Stimulated activated effector memory CD8-positive, alpha-beta T cell treated with anti-CD3 and anti-CD28 coated beads, Interleukin-12 subunit alpha, Interleukin-12 subunit beta, amount 100 ng/mL, for 72 hours (primary cell): ENCODE measurements at regions not wholly inside any gene's neighbourhood (a gene's known extent, or its start where the extent isn't known, plus 50 kb on each side); places are given as distances from the start of the nearest gene placed in this dataset.
A peak's percentile ranks its signal among the peaks of the same experiment; 100 is the strongest.
"Not testable (repeated sequence)": the region's sequence is repeated elsewhere in the genome, so short reads cannot be mapped to it uniquely, and the experiment has no call there.

Source experiments
- ATAC-seq: fragments of 150-1000 bp; cut with Tn5 transposase; 2 replicates; pipeline ENCODE4 v1.10.0; 2021
- DNase-seq, 2 donors: peaks; one replicate each; pipeline ENCODE4 v3.0.0; 2021 to 2022; ENCODE audit warnings: low spot score in 2 of 2
- H3K27ac Mint-ChIP-seq: one replicate; pipeline ENCODE4 v1.8.0; 2022; ENCODE audit warnings: mild to moderate bottlenecking, mixed read lengths
- H3K36me3 Mint-ChIP-seq: one replicate; pipeline ENCODE4 v1.8.0; 2022; ENCODE audit warnings: mild to moderate bottlenecking, mixed read lengths
- H3K4me1 Mint-ChIP-seq: one replicate; pipeline ENCODE4 v1.8.0; 2022; ENCODE audit warnings: mixed read lengths
- H3K4me3 Mint-ChIP-seq: one replicate; pipeline ENCODE4 v1.8.0; 2022; ENCODE audit warnings: mild to moderate bottlenecking, mixed read lengths
- H3K9me3 Mint-ChIP-seq: one replicate; pipeline ENCODE4 v1.8.0; 2022; ENCODE audit warnings: mixed read lengths

DNA sequence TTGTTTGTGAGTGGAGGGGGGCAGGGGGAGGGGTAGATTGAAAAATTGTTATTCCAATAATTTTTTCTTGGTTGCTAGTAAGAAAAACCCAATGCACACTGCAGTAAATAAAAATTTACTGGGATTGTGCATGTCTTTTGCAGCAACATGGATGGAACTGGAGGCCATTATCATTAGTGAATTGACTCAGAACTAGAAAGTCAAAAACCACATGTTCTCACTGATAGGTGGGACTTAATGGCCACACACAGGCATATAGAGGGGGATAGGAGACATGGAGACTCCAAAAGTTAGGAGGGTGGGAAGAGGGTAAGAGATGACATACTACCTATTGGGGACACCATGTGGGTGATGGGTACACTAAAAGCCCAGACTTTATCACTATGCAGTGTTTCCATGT, 67.2 kb downstream of the BUB3 start:
- no peak for ATAC-seq
- no peaks in the 10 kb centered on the region for H3K9me3 Mint-ChIP-seq

GRCh38 chr10:123222832-123223231, 68.6 kb downstream of the BUB3 start:
- Mint-ChIP-seq H3K4me3 (no peak overlapping the region), H3K9me3 (no peaks in the 10 kb centered on the region), H3K36me3 (no peaks in the 10 kb centered on the region), H3K27ac (no peak overlapping the region), H3K4me1 (peaks cover 5% of the 10 kb centered on the region)
- ATAC-seq (no peak), DNase-seq (no peak)

More for the DNA sequence above, 67.2 kb downstream of the BUB3 start:
- H3K4me3 Mint-ChIP-seq: no peak overlapping the region
- peaks cover 5% of the 10 kb centered on the region for H3K4me1 Mint-ChIP-seq
- H3K27ac Mint-ChIP-seq: no peak overlapping the region
- H3K36me3 Mint-ChIP-seq: no peaks in the 10 kb centered on the region
- no peak for DNase-seq

GRCh38 chr10:123227706-123228105, 73.5 kb downstream of the BUB3 start:
- no peak overlapping the region for H3K27ac Mint-ChIP-seq
- H3K36me3 Mint-ChIP-seq: peaks cover 5% of the 10 kb centered on the region
- ATAC-seq: no peak
- H3K4me3 Mint-ChIP-seq: no peak overlapping the region
- H3K9me3 Mint-ChIP-seq: peaks cover 5% of the 10 kb centered on the region
- peaks cover 5% of the 10 kb centered on the region for H3K4me1 Mint-ChIP-seq
- DNase-seq: no peak

GRCh38 chr10:123229927-123230630, 75.9 kb downstream of the BUB3 start:
- Mint-ChIP-seq H3K36me3 (peaks cover 5% of the 10 kb centered on the region), H3K4me1 (no peaks in the 10 kb centered on the region), H3K9me3 (peaks cover 9% of the 10 kb centered on the region), H3K27ac (no peak overlapping the region), H3K4me3 (no peak overlapping the region)
- DNase-seq (no peak), ATAC-seq (no peak)

DNA sequence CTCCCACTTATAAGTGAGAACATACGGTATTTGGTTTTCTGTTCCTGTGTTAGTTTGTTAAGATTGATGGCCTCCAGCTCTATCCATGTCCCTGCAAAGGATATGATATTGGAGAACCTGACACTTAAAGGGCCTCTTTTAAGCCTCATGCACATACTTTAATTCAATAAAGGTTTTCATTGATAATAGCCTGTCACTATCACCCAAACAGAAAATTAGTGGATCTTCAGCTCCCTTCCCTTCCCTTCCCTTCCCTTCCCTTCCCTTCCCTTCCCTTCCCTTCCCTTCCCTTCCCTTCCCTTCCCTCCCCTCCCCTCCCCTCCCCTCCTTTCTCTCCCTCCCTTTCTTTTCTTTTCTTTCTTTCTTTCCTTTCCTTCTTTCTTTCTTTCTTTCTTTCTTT, 78.7 kb downstream of the BUB3 start:
- not testable (repeated sequence) for H3K4me1 Mint-ChIP-seq, ATAC-seq, H3K27ac Mint-ChIP-seq, H3K36me3 Mint-ChIP-seq, H3K4me3 Mint-ChIP-seq, DNase-seq
- peaks cover 13% of the 10 kb centered on the region for H3K9me3 Mint-ChIP-seq

DNA sequence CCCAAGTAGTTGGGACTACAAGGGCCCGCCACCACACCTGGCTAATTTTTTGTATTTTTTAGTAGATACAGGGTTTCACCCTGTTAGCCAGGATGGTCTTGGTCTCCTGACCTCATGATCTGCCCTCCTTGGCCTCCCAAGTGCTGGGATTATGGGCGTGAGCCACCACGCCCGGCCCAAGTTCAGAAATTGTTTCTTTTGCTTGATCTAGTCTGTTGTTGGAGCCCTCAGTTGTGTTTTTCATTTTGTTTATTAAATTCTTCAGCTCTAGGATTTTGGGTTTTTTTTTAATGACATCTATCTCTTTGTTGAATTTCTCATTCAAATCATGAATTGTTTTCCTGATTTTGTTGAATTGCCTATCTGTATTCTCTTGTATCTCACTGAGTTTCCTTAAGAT, 80.8 kb downstream of the BUB3 start:
- H3K4me1 Mint-ChIP-seq, H3K4me3 Mint-ChIP-seq, DNase-seq, H3K27ac Mint-ChIP-seq, ATAC-seq, H3K36me3 Mint-ChIP-seq: not testable (repeated sequence)
- peaks cover 13% of the 10 kb centered on the region for H3K9me3 Mint-ChIP-seq

GRCh38 chr10:123236126-123236525, 81.9 kb downstream of the BUB3 start:
- H3K36me3 Mint-ChIP-seq: peaks cover 5% of the 10 kb centered on the region
- H3K27ac Mint-ChIP-seq: no peak overlapping the region
- peaks cover 13% of the 10 kb centered on the region for H3K9me3 Mint-ChIP-seq
- peaks cover 10% of the 10 kb centered on the region for H3K4me1 Mint-ChIP-seq
- ATAC-seq (no peak), DNase-seq (no peak)
- H3K4me3 Mint-ChIP-seq: no peak overlapping the region

DNA sequence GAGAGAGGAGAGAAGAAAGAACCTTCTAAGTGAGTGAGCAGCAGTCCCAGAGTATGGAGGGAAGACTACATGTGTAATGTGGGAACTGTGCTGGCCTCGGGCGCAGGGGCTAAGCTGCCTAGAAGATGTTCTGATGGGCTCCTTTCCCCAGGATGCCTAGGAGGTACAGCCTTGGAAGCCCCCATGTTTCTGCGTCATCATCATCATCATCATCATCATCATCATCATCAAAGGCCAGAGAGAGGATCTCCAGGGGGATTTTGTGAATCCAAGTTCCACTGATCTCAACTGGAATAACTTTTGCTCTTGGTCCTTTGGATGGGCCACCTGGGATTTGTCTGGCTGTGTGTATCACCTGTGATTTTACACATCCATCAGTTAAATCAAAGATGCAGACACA, 86.0 kb downstream of the BUB3 start:
- Mint-ChIP-seq H3K9me3 (peaks cover 2% of the 10 kb centered on the region), H3K4me1 (peaks cover 20% of the 10 kb centered on the region), H3K27ac (no peak overlapping the region), H3K4me3 (no peak overlapping the region), H3K36me3 (no peaks in the 10 kb centered on the region)
- DNase-seq (no peak), ATAC-seq (no peak)

- no peak overlapping the region for H3K4me3 Mint-ChIP-seq
- peaks cover 20% of the 10 kb centered on the region for H3K4me1 Mint-ChIP-seq
- no peak for DNase-seq
- no peaks in the 10 kb centered on the region for H3K36me3 Mint-ChIP-seq
- H3K9me3 Mint-ChIP-seq: no peaks in the 10 kb centered on the region
- H3K27ac Mint-ChIP-seq: peak overlapping the region; percentile 89
- ATAC-seq: no peak
These were observed 86.6 kb downstream of the BUB3 start for GRCh38 chr10:123240776-123241175.

- ATAC-seq: peak; percentile 71
- Mint-ChIP-seq H3K9me3 (no peaks in the 10 kb centered on the region), H3K36me3 (no peaks in the 10 kb centered on the region), H3K4me1 (peaks cover 20% of the 10 kb centered on the region), H3K27ac (peak overlapping the region; percentile 89), H3K4me3 (peak overlapping the region; percentile 7)
- DNase-seq: peak in 1 of 2 donors; percentile 52
These were observed 87.4 kb downstream of the BUB3 start for GRCh38 chr10:123241391-123242141.

GRCh38 chr10:123244747-123245146, 90.5 kb downstream of the BUB3 start:
- no peak overlapping the region for H3K4me3 Mint-ChIP-seq
- no peak for ATAC-seq
- peaks cover 20% of the 10 kb centered on the region for H3K4me1 Mint-ChIP-seq
- H3K9me3 Mint-ChIP-seq: no peaks in the 10 kb centered on the region
- DNase-seq: no peak
- H3K36me3 Mint-ChIP-seq: no peaks in the 10 kb centered on the region
- H3K27ac Mint-ChIP-seq: no peak overlapping the region

DNA sequence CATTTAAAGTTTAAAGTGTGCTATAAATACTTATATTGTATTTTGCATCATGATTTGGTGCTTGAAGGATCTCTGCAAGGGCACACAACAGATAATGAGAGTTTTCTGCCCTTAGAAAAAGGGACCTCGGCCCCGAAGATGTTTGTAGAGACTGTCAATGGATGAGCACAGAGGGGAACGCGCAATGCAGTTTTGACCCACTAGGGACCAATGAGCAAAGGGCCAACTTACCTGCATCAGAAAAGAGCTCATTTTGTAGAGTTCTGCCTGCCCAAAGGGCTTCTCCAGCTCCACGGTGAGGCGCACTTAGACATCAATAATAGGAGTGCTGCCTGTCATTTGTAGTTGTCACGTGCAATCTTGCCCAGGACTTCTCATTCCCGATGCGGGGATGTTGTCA, 91.1 kb downstream of the BUB3 start:
- Mint-ChIP-seq H3K4me1 (peaks cover 16% of the 10 kb centered on the region), H3K9me3 (no peaks in the 10 kb centered on the region), H3K36me3 (no peaks in the 10 kb centered on the region), H3K4me3 (no peak overlapping the region), H3K27ac (no peak overlapping the region)
- DNase-seq (no peak), ATAC-seq (no peak)

- ATAC-seq: no peak
- no peaks in the 10 kb centered on the region for H3K36me3 Mint-ChIP-seq
- H3K27ac Mint-ChIP-seq: no peak overlapping the region
- H3K9me3 Mint-ChIP-seq: no peaks in the 10 kb centered on the region
- DNase-seq: no peak
- H3K4me1 Mint-ChIP-seq: no peaks in the 10 kb centered on the region
- H3K4me3 Mint-ChIP-seq: no peak overlapping the region
These were observed 95.7 kb downstream of the BUB3 start for GRCh38 chr10:123249894-123250293.

GRCh38 chr10:123250640-123251039, 96.4 kb downstream of the BUB3 start:
- H3K9me3 Mint-ChIP-seq: no peaks in the 10 kb centered on the region
- DNase-seq: no peak
- no peaks in the 10 kb centered on the region for H3K4me1 Mint-ChIP-seq
- H3K4me3 Mint-ChIP-seq: no peak overlapping the region
- H3K36me3 Mint-ChIP-seq: no peaks in the 10 kb centered on the region
- H3K27ac Mint-ChIP-seq: no peak overlapping the region
- ATAC-seq: no peak

GRCh38 chr10:123252779-123253178, 98.6 kb downstream of the BUB3 start:
- DNase-seq: no peak
- no peak for ATAC-seq
- Mint-ChIP-seq H3K36me3 (no peaks in the 10 kb centered on the region), H3K9me3 (no peaks in the 10 kb centered on the region), H3K27ac (no peak overlapping the region), H3K4me3 (no peak overlapping the region), H3K4me1 (no peaks in the 10 kb centered on the region)

GRCh38 chr10:123254343-123254742, 100.1 kb downstream of the BUB3 start:
- not testable (repeated sequence) for H3K4me3 Mint-ChIP-seq, DNase-seq, H3K27ac Mint-ChIP-seq, H3K36me3 Mint-ChIP-seq, H3K4me1 Mint-ChIP-seq, H3K9me3 Mint-ChIP-seq
- ATAC-seq: peak; percentile 31
